ENCODE measurements at regions not wholly inside any gene's neighbourhood (a gene's known extent, or its start where the extent isn't known, plus 50 kb on each side); places are given as distances from the start of the nearest gene placed in this dataset.

DNA sequence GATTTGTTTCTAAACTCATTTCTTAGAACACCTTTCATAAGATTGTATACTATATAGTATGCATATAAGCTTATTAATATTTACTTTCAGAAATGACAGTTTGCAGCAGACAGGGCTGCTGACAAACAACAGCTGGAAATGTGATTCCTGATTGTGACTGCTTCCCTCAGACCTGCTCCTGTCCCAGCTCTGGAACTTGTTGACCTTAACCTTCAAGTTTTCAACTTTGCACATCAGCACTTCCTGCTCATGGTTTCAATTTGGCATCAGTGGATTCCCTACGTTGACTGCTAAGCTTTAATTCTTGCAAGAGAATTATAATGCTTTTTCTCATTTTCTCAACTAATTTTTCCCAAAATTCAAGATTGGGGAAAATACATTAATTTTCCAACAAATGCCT lies 459.2 kb upstream of the ACVR2A start:
- Histone ChIP-seq H3K4me3 (ENCODE audit: low read depth, low read length) (no peak overlapping the region), H3K27me3 (replicated peaks) (no peaks in the 10 kb centered on the region), H3K27ac (no peak overlapping the region), H3K36me3 (replicated peaks) (no peaks in the 10 kb centered on the region)
- no peak for TF ChIP-seq CTCF (IDR thresholded peaks at IDR 0.05; ENCODE audit: low read depth, low read length, missing control alignments)
- DNase-seq, result no peak
- in situ Hi-C loops (cut with HindIII; ENCODE audit: low pct_ligation_motif_present, low sequenced_read_pairs), result no loop called here

DNA sequence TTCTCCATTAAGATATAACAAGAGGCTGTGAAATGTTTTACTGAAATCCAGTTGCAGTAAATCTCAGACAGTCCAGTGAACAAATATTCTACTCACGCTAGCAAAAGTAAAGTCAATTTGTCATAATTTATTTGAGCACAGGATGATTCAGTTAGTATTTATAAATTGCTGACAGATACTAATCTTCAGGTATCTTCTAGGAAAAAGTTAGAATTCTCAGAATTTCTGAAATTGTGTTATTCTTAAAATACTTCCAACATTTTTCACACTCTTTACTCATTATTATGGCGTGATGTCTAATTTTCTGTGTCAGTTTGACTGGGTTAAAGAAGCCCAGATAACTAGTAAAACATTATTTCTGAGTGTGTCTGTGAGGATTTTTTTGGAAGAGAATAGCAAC lies 460.2 kb upstream of the ACVR2A start:
- in situ Hi-C loops (cut with HindIII; ENCODE audit: low pct_ligation_motif_present, low sequenced_read_pairs), result no loop called here
- Histone ChIP-seq H3K27ac (no peak overlapping the region), H3K27me3 (replicated peaks) (no peaks in the 10 kb centered on the region), H3K36me3 (replicated peaks) (no peaks in the 10 kb centered on the region), H3K4me3 (ENCODE audit: low read depth, low read length) (no peak overlapping the region)
- DNase-seq, result no peak
- no peak for TF ChIP-seq CTCF (IDR thresholded peaks at IDR 0.05; ENCODE audit: low read depth, low read length, missing control alignments)

DNA sequence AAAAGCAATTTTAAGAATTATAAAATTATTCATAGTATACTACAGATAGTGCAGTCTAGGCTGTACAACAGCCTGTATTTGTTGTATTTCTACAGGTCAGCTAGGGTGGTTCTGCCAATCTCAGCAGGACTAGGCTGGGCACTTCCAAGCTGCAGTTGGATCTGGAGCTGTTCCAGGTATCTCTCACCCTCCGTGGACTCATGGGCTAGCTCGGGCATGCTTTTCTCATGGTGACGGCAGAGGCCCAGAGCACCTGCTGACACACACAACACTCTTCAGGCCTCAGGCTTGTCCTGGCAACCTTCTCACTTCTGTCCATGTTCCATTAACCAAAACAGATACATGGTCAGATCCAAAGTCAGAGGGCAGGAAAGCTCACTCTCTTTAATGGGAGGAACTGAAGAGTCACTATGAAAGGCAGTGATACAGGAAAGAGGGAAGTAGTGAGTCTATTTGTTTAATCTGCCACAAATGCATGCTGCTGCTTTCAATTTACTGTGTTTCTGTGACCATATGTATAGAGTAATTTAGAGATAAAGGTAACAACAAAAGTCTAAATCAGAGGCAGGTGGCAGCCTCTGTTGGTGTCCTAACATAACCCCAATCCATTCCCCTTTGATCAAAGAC lies 462.4 kb upstream of the ACVR2A start:
- H3K27me3 ChIP-seq (replicated peaks), result no peaks in the 10 kb centered on the region
- in situ Hi-C loops (cut with HindIII; ENCODE audit: low pct_ligation_motif_present, low sequenced_read_pairs), result no loop called here
- no peak overlapping the region for H3K27ac ChIP-seq
- no peak overlapping the region for H3K4me3 ChIP-seq (ENCODE audit: low read depth, low read length)
- TF ChIP-seq CTCF (IDR thresholded peaks at IDR 0.05; ENCODE audit: low read depth, low read length, missing control alignments), result no peak
- no peak for DNase-seq
- H3K36me3 ChIP-seq (replicated peaks), result no peaks in the 10 kb centered on the region

- in situ Hi-C loops (cut with HindIII; ENCODE audit: low pct_ligation_motif_present, low sequenced_read_pairs), result no loop called here
- H3K27ac ChIP-seq, result no peak overlapping the region
- no peaks in the 10 kb centered on the region for H3K36me3 ChIP-seq (replicated peaks)
- H3K4me3 ChIP-seq (ENCODE audit: low read depth, low read length), result no peak overlapping the region
- no peak for DNase-seq
- H3K27me3 ChIP-seq (replicated peaks), result no peaks in the 10 kb centered on the region
- TF ChIP-seq CTCF (IDR thresholded peaks at IDR 0.05; ENCODE audit: low read depth, low read length, missing control alignments), result no peak
Measured at GRCh38 chr2:147378403-147378802, 466.4 kb upstream of the ACVR2A start.

DNA sequence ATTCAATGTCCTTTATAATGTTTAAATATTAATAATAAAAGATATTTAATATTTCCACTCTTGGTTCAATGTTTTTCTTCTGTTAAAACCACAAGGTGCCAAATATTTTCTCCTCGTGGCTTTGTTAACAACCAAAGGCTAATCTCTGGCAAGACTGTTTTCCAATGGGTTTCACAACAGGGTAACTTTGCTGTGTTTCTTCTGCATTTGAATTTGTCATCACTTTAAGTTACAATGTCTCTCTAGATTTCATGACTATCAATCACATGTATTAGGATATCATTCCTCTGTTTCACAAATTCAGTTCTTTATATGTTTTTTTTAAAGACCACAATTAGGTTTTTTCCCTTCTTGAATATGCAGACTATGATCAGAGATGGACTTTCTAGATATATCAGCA lies 469.8 kb upstream of the ACVR2A start:
- Histone ChIP-seq H3K27ac (no peak overlapping the region), H3K4me3 (ENCODE audit: low read depth, low read length) (no peak overlapping the region), H3K27me3 (replicated peaks) (no peaks in the 10 kb centered on the region), H3K36me3 (replicated peaks) (no peaks in the 10 kb centered on the region)
- in situ Hi-C loops (cut with HindIII; ENCODE audit: low pct_ligation_motif_present, low sequenced_read_pairs), result no loop called here
- DNase-seq, result no peak
- TF ChIP-seq CTCF (IDR thresholded peaks at IDR 0.05; ENCODE audit: low read depth, low read length, missing control alignments), result no peak

- TF ChIP-seq CTCF (IDR thresholded peaks at IDR 0.05; ENCODE audit: low read depth, low read length, missing control alignments), result no peak
Measured at GRCh38 chr2:147374423-147374811, 470.4 kb upstream of the ACVR2A start.

More at GRCh38 chr2:147374423-147374811, 470.4 kb upstream of the ACVR2A start:
- H3K4me3 ChIP-seq (ENCODE audit: low read depth, low read length), result no peak overlapping the region
- DNase-seq, result no peak
- H3K27me3 ChIP-seq (replicated peaks), result no peaks in the 10 kb centered on the region
- H3K27ac ChIP-seq, result no peak overlapping the region
- H3K36me3 ChIP-seq (replicated peaks), result no peaks in the 10 kb centered on the region
- in situ Hi-C loops (cut with HindIII; ENCODE audit: low pct_ligation_motif_present, low sequenced_read_pairs), result no loop called here
